ENCODE measurements at regions not wholly inside any gene's neighbourhood (a gene's known extent, or its start where the extent isn't known, plus 50 kb on each side); places are given as distances from the start of the nearest gene placed in this dataset.

DNA sequence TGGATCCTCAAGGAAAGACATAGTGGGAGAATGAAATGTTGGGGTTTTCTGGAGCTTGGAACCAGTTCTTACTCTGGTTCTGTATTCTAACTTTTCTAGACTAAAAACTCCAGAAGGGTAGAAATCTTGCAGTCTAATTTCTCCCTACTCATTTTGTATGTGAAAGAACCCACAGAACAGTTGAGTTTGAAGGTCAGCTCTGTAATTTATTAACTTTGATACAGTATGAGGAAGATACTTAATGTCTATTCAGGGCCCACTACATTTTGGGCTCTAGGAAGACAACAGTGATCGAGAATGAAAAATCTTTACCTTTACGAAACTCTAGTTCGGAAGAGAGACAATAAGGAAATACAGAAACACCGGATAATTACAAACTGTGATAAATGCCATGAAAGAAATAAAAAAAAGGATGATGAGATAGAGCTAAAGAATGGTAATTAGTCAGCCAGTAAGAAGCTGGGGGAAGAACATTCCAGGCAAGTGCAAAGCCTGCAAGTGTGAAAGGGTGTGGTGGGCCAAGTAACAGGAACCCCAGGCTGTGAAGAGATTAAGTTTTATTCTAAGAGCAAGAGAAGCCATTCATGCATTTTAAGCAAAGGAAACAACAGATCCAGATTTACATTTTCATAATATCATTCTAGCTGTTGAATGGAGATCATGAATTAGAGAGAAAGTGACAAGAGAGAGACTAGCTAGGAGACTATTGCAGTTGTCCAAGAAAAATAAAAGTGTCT is 159.9 kb upstream of the HMCN1 start:
- no peak for DNase-seq (ENCODE audit: low spot score)

DNA sequence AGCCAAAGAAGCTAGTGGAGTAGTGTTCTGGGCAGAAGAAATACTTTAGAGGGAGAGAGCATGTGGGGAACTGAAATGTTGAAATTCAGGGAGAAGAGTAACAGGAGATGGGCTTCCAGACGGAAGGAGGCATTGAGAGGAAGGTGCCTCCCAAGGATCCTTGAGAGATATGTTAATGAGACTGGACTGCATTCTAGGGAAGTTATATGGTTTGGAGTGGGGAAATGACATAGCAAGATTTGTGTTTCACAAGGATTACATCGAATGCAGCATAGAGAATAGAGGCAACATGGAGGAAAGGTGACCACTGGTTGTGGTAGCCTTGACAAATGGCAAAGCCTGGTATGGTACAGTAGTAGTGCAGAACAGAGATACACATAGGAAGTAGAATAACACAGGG is 160.5 kb upstream of the HMCN1 start:
- DNase-seq (ENCODE audit: low spot score): no peak

- DNase-seq (ENCODE audit: low spot score): no peak
Measured at GRCh38 chr1:185573162-185573561, 161.0 kb upstream of the HMCN1 start.

DNA sequence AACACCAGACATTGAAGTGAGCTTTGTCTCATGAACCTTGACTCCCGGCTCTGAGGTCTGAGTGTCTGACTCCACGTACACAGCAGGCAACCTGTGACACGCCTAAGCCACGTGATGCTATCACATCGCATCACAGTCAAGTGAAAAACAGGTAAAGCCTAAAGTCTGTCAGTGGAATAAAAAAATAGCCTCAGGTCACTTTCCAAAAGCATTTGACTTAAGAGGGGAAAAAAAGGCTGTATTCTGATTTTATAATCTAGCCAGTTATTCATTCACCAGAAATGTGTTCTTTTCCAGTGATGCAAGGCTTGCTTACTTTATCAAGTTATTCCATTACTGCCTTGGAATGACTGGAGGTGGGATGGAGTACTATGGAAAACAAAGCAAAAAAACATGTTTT is 163.2 kb upstream of the HMCN1 start:
- no peak for DNase-seq (ENCODE audit: low spot score)

GRCh38 chr1:185568155-185569123 is 165.8 kb upstream of the HMCN1 start:
- no peak for DNase-seq (ENCODE audit: low spot score)

GRCh38 chr1:185567440-185567839 is 166.8 kb upstream of the HMCN1 start:
- DNase-seq (ENCODE audit: low spot score): no peak

- no peak for DNase-seq (ENCODE audit: low spot score)
Measured at GRCh38 chr1:185566995-185567394, 167.2 kb upstream of the HMCN1 start.

DNA sequence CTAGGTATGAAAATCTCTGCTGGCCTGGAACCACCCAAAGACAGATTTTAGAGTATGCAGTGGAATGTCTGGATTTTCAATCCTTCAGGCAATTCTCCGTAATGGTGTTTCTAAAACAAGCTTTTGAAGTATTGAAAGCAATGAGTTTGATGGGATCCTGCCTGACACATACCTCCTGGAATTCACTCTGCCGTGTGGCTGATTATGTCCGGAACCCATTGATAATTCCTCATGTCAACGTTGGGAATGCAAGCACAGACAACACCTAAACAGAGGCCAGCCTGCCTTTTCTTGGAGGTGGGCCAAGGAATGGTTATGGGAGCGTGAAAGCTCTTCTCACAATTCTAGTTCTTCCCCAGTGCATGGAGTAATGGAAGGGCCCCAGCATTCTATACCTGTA is 168.9 kb upstream of the HMCN1 start:
- no peak for DNase-seq (ENCODE audit: low spot score)

- DNase-seq (ENCODE audit: low spot score): no peak
Measured at GRCh38 chr1:185564816-185565215, 169.4 kb upstream of the HMCN1 start.

- DNase-seq (ENCODE audit: low spot score): no peak
Measured at GRCh38 chr1:185562461-185563359, 171.5 kb upstream of the HMCN1 start.

DNA sequence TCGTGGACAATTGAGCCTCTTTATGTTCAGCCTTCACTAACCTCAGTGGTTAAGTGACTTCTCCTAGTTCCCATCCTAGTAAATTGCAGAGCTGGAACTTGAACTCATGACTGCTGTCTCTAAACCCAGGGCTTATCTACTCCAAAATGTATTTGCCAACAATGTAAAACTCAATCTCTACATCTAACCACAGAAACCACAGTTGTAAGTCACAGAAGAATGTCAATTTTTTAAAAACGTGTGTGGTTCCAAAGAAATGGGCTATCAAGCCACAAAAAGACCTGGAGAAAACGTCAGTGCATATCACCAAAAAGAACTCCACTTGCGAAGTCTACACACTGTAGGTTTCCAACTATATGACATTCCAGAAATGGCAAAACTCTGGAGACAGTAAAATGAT is 172.6 kb upstream of the HMCN1 start:
- DNase-seq (ENCODE audit: low spot score): no peak

DNA sequence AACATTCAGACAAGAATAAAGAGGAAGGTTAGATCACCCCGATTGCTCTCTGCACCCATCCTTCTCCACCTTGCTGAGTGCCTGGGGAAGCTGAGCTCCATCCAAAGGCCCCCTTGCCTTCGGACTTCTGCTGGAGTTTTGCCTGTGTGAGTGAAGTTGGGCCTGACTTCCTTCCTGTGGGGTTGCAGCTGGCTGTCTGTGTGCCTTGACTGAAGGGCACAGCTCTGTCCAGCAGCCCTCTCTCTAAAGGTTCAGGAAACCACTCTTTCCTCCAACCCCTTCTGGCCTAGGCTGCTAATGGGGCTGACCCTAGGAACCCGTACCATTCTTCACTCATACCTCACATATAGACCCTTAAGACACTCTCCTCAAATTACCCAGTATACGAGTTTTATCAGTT is 173.4 kb upstream of the HMCN1 start:
- DNase-seq (ENCODE audit: low spot score): no peak

- DNase-seq (ENCODE audit: low spot score): peak; percentile 62
Measured at GRCh38 chr1:185559684-185560331, 174.4 kb upstream of the HMCN1 start.

DNA sequence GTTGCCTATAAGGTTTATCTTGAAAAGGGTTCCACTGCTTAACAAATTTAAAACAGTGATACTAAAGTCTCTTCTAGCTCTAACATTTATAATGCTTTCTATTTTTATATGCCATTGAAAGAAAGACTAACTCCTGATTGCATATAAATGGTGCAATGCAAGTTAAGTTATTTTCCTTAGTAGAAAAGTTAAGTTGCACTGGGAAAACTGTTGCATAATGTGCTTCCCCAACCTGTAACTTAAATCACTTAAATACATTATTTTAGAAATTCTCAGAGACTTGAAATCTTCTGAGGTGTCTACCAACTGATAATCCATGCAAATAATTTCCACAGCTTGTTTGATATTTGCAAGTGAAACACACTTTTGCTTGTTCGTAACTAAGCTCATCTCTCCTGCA is 175.0 kb upstream of the HMCN1 start:
- no peak for DNase-seq (ENCODE audit: low spot score)

DNA sequence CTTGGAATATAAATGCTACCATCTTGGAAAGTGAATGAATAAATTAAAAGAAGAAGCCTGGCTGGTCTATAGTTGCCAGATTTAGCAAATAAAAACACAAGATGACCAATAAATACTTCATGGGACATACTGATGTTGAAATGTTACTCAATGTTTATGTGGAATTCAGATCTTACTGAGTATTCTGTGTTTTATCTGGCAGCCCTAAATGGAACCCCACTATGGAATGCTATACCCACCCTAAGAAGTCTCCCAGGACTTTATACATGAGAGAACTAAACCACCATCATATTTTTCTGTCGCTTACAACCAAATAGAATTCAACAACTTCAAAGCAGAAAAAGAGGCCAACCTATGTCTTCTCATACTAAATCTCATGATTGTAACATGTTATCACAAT is 177.6 kb upstream of the HMCN1 start:
- DNase-seq (ENCODE audit: low spot score): no peak

DNA sequence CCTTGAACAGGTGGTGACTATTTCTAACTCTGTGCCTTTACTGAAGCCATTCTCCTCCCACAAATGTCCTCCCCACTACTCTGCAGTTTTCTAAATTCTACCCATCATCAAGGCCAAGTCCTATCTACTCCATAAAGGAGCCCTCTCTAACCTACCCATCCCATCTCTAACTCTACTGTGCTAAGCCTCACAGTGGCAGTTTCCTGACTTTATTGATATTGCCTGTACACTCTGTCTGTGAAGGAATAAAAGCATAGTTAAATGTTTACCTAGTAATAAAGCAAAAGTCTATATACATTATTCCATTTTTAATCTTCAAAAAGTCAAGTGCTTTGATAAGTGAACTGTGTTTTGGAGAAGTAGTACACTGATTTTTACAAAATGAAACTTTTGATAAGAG is 178.4 kb upstream of the HMCN1 start:
- DNase-seq (ENCODE audit: low spot score): no peak

- DNase-seq (ENCODE audit: low spot score): no peak
Measured at GRCh38 chr1:185551008-185551407, 183.2 kb upstream of the HMCN1 start.

DNA sequence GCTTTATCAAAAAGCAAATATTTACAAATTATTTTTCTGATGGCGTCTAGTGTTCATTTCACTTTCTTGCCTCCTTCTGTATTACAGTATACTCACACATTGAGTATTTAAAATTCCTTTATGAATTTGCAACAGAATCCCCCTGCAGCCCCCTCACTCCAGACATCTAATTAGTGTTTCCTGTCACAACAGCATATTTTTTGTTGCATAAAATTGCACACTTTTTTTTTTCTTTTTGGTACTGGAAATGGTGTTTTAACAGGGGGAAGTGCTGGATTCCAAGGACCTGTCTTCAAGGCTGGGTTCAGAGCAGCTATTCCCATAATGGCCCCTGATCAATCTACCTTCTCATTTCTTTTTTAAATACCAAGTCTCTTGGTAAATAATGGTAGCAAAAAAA is 184.3 kb upstream of the HMCN1 start:
- no peak for DNase-seq (ENCODE audit: low spot score)

GRCh38 chr1:185546029-185546428 is 188.2 kb upstream of the HMCN1 start:
- DNase-seq (ENCODE audit: low spot score): no peak

GRCh38 chr1:185541871-185542301 is 192.3 kb upstream of the HMCN1 start:
- DNase-seq (ENCODE audit: low spot score): no peak

GRCh38 chr1:185540295-185540694 is 193.9 kb upstream of the HMCN1 start:
- DNase-seq (ENCODE audit: low spot score): no peak
